ENCODE measurements at regions not wholly inside any gene's neighbourhood (a gene's known extent, or its start where the extent isn't known, plus 50 kb on each side); places are given as distances from the start of the nearest gene placed in this dataset.

- TF ChIP-seq CTCF (conservative IDR thresholded peaks at IDR 0.05 in 1 of 2, IDR thresholded peaks at IDR 0.05 in 1 of 2; ENCODE audit: low read depth in 1 of 2, low read length in 2 of 2) (no peak), EZH2 (IDR thresholded peaks at IDR 0.05; ENCODE audit: low read length, missing control alignments) (no peak)
Measured at GRCh38 chr16:9570521-9570920, 479.1 kb downstream of the HAPSTR1 start.

All from fibroblast of lung (primary cell).